GM12873 (cell line): ENCODE measurements at regions not wholly inside any gene's neighbourhood (a gene's known extent, or its start where the extent isn't known, plus 50 kb on each side); places are given as distances from the start of the nearest gene placed in this dataset.

Experiments
- CTCF ChIP-seq: IDR thresholded peaks from 2 replicates; pipeline ENCODE4 v1.5.1; 2012; ENCODE audit warnings: low read depth, mild to moderate bottlenecking, moderate library complexity, low read length, control low read depth; ENCODE audit not compliant: insufficient read depth; ENCODE audit errors: missing control alignments

GRCh38 chr2:60358476-60358875 lies 195.0 kb downstream of the BCL11A start:
- TF ChIP-seq CTCF: no peak

GRCh38 chr2:60357996-60358395 lies 195.5 kb downstream of the BCL11A start:
- no peak for TF ChIP-seq CTCF

GRCh38 chr2:60356346-60356745 lies 197.1 kb downstream of the BCL11A start:
- no peak for TF ChIP-seq CTCF

- TF ChIP-seq CTCF: no peak
Observed at GRCh38 chr2:60355849-60356261, 197.6 kb downstream of the BCL11A start.

GRCh38 chr2:60354713-60355112 lies 198.7 kb downstream of the BCL11A start:
- TF ChIP-seq CTCF: no peak

- no peak for TF ChIP-seq CTCF
Observed at GRCh38 chr2:60353863-60354262, 199.6 kb downstream of the BCL11A start.

GRCh38 chr2:60353406-60353800 lies 200.1 kb downstream of the BCL11A start:
- peak; percentile 11 for TF ChIP-seq CTCF
